K562 (cell line): ENCODE measurements at regions not wholly inside any gene's neighbourhood (a gene's known extent, or its start where the extent isn't known, plus 50 kb on each side); places are given as distances from the start of the nearest gene placed in this dataset.
A peak's percentile ranks its signal among the peaks of the same experiment; 100 is the strongest.

Experiments
- ATAC-seq: fragments of 200-7000 bp; cut with Tn5 transposase; 3 replicates; pipeline ENCODE4 v1.9.1; 2020; ENCODE audit warnings: moderate library complexity
- BruUV-seq: library from RNA; stranded (reverse); fragments of 400-500 nt; replicated peaks from 2 replicates; lab custom pipeline; 2021; lab: Mats Ljungman, UMichigan
- CTCF ChIA-PET: fragments of 300-600 bp; formaldehyde crosslinking; extraction: SDS; loops from one replicate; lab custom pipeline; 2021; ENCODE audit warnings: low intra/inter-chr PET ratio; lab: Yijun Ruan, JAX
- POLR2A ChIA-PET: fragments of 300-600, 350-650 bp; sonication (Branson Sonifier 250); formaldehyde crosslinking; extraction: SDS; loops from one replicate; lab custom pipeline; 2021; ENCODE audit warnings: antibody characterized with exemption, inconsistent platforms; lab: Yijun Ruan, JAX
- DNase-seq, 4 experiments: peaks; one replicate each; pipeline versions ENCODE4 v3.0.0 to v3.0.0-alpha.2; 2011 to 2018; ENCODE audit warnings: low spot score in 3 of 4, mixed read lengths in 3 of 4; ENCODE audit errors: extremely low read depth in 1 of 4
- FAIRE-seq: peaks from 2 replicates; lab custom pipeline; 2011; peaks lifted over from hg19 to GRCh38; lab: Jason Lieb, UNC
- H2AFZ ChIP-seq: 2 replicates; pipeline ENCODE4 v1.6.0; 2011; ENCODE audit warnings: low read depth, low read length, control low read depth, inconsistent platforms
- H3K27ac ChIP-seq: fragments of 200-600 bp; 3 replicates; pipeline ENCODE4 v1.8.0; 2011; ENCODE audit warnings: low read depth, mild to moderate bottlenecking, control low read depth, inconsistent platforms, low read length, moderate library complexity, mixed read lengths; ENCODE audit errors: extremely low read depth
- H3K27me3 ChIP-seq, 2 experiments: fragments of 300-600 bp in 1 of 2; 2 replicates in 1 of 2; 3 replicates in 1 of 2; pipeline versions ENCODE4 v1.6.0 to v1.8.0; 2011; ENCODE audit warnings: inconsistent platforms in 2 of 2, low read length in 2 of 2, mild to moderate bottlenecking in 1 of 2, mixed read lengths in 1 of 2, moderate library complexity in 1 of 2; ENCODE audit not compliant: control insufficient read depth in 2 of 2, insufficient read depth in 2 of 2
- H3K36me3 ChIP-seq: fragments of 300-600 bp; 3 replicates; pipeline ENCODE4 v1.8.0; 2011; ENCODE audit warnings: mild to moderate bottlenecking, low read length, inconsistent platforms; ENCODE audit not compliant: control insufficient read depth, insufficient read depth
- H3K4me1 ChIP-seq, 2 experiments: fragments of 200-600 bp in 1 of 2; replicated peaks in 1 of 2; 2 replicates in 1 of 2; 3 replicates in 1 of 2; pipeline versions ENCODE4 v1.5.1 to v1.8.0; 2011; ENCODE audit warnings: inconsistent platforms in 2 of 2, low read length in 2 of 2, mild to moderate bottlenecking in 1 of 2, mixed read lengths in 1 of 2, moderate library complexity in 1 of 2; ENCODE audit not compliant: control insufficient read depth in 2 of 2, insufficient read depth in 2 of 2
- H3K4me2 ChIP-seq: 2 replicates; pipeline ENCODE4 v1.6.1; 2011; ENCODE audit warnings: low read length, control low read depth, inconsistent platforms, mixed read lengths; ENCODE audit not compliant: insufficient read depth
- H3K4me3 ChIP-seq: fragments of 200-600 bp; sonication (generic), shearing (Covaris generic); 2 replicates; pipeline ENCODE4 v1.5.1; 2016; ENCODE audit warnings: control low read depth, inconsistent platforms
- H3K79me2 ChIP-seq: fragments of 200-600 bp; 3 replicates; pipeline ENCODE4 v1.8.0; 2011; ENCODE audit warnings: low read length, inconsistent platforms; ENCODE audit not compliant: control insufficient read depth, insufficient read depth
- H3K9ac ChIP-seq, 2 experiments: 2 replicates each; pipeline versions ENCODE4 v1.6.0 to v1.6.1; 2011; ENCODE audit warnings: low read depth in 2 of 2, low read length in 2 of 2, control low read depth in 1 of 2, inconsistent platforms in 1 of 2, mild to moderate bottlenecking in 1 of 2, mixed read lengths in 1 of 2; ENCODE audit not compliant: insufficient read depth in 1 of 2
- H3K9me1 ChIP-seq: one replicate; pipeline ENCODE4 v1.6.0; 2011; ENCODE audit warnings: inconsistent platforms, mild to moderate bottlenecking, low read length, moderate library complexity; ENCODE audit not compliant: control insufficient read depth, insufficient read depth
- H3K9me3 ChIP-seq: replicated peaks from 2 replicates; pipeline ENCODE4 v1.5.1; 2011; ENCODE audit warnings: low read depth, low read length, inconsistent platforms; ENCODE audit not compliant: control insufficient read depth, insufficient read depth
- H4K20me1 ChIP-seq: replicated peaks from 2 replicates; pipeline ENCODE4 v1.6.1; 2011; ENCODE audit warnings: low read length, inconsistent platforms, mixed read lengths; ENCODE audit not compliant: control insufficient read depth, insufficient read depth
- BRCA1 ChIP-seq, 2 experiments: fragments of 450-650 bp in 1 of 2; sonication (generic) in 1 of 2; formaldehyde crosslinking in 1 of 2; IDR thresholded peaks; 2 replicates each; pipeline versions ENCODE4 v1.5.0 to v1.6.1; 2017 to 2020; ENCODE audit warnings: mild to moderate bottlenecking in 1 of 2, missing genetic modification reagents in 1 of 2
- DLX4 ChIP-seq: fragments of 250-450 bp; sonication (Bioruptor Pico); IDR thresholded peaks from 2 replicates; pipeline ENCODE4 v1.6.1; 2021; ENCODE audit warnings: mild to moderate bottlenecking
- GATAD2A ChIP-seq: fragments of 450-650 bp; IDR thresholded peaks from 2 replicates; pipeline ENCODE4 v1.6.1; 2017
- MEIS2 ChIP-seq: fragments of 450-650 bp; IDR thresholded peaks from 2 replicates; pipeline ENCODE4 v1.6.1; 2014; ENCODE audit warnings: mild to moderate bottlenecking; ENCODE audit not compliant: partially characterized antibody
- MTA2 ChIP-seq: fragments of 450-650 bp; IDR thresholded peaks from 2 replicates; pipeline ENCODE4 v1.6.1; 2016; ENCODE audit warnings: low read depth
- MYNN ChIP-seq, 2 experiments: sonication (generic); formaldehyde crosslinking in 1 of 2; IDR thresholded peaks; 2 replicates each; pipeline versions ENCODE4 v1.5.0 to v1.6.1; 2016 to 2020; ENCODE audit warnings: antibody characterized with exemption in 1 of 2, missing genetic modification reagents in 1 of 2
- NR2F6 ChIP-seq: fragments of 450-650 bp; formaldehyde crosslinking; IDR thresholded peaks from 2 replicates; pipeline ENCODE4 v1.4.0; 2020; ENCODE audit warnings: mild to moderate bottlenecking
- SFPQ ChIP-seq: fragments of 200-400 bp; formaldehyde crosslinking; IDR thresholded peaks from 2 replicates; pipeline ENCODE4 v1.6.1; 2017; ENCODE audit warnings: mild to moderate bottlenecking, low read depth, low read length, moderate library complexity
- SIN3A ChIP-seq, 2 experiments: fragments of 150-350 bp in 1 of 2; IDR thresholded peaks; 2 replicates each; pipeline ENCODE4 v1.6.1; 2011 to 2016; ENCODE audit warnings: borderline replicate concordance in 2 of 2, low read depth in 2 of 2, low read length in 2 of 2, mild to moderate bottlenecking in 2 of 2, moderate library complexity in 2 of 2; ENCODE audit not compliant: control insufficient read depth in 1 of 2
- STAG1 ChIP-seq: sonication (generic); formaldehyde crosslinking; IDR thresholded peaks from 2 replicates; pipeline ENCODE4 v1.5.0; 2020; ENCODE audit warnings: missing genetic modification reagents, borderline replicate concordance
- ZBTB1 ChIP-seq: sonication (generic); formaldehyde crosslinking; IDR thresholded peaks from 2 replicates; pipeline ENCODE4 v1.8.1; 2023; ENCODE audit warnings: missing genetic modification reagents, low read depth, mild to moderate bottlenecking, borderline replicate concordance
- ZNF311 ChIP-seq: fragments of 250-450 bp; sonication (Bioruptor Pico); IDR thresholded peaks from 2 replicates; pipeline ENCODE4 v1.4.0; 2020; ENCODE audit warnings: mild to moderate bottlenecking, moderate library complexity
- WGBS: fragments of 100-300 bp; shearing (Covaris generic); methylation state at CpG from one replicate; pipeline ENCODE4 v1.1.6; 2016; ENCODE audit warnings: low coverage, mixed read lengths; ENCODE audit not compliant: insufficient coverage; ENCODE audit errors: missing lambda C conversion rate; 5-methylcytosine and 5-hydroxymethylcytosine counted together
- in situ Hi-C: fragments of 300-500 bp; cut with MboI; formaldehyde crosslinking; loops from 4 replicates; pipeline ENCODE4 v1.15.0; 2018; ENCODE audit warnings: inconsistent platforms, mixed read lengths
- intact Hi-C: fragments of 100-400 bp; cut with micrococcal nuclease; formaldehyde crosslinking; loops from 2 replicates; pipeline ENCODE4 v1.14.2; 2022
- TF ChIP-seq, protein P1 (sequence below): IDR thresholded peaks from 2 replicates; pipeline ENCODE4 v1.6.1; 2012; ENCODE audit warnings: low read depth, low read length, improper control_type of control experiment, borderline replicate concordance

DNA sequence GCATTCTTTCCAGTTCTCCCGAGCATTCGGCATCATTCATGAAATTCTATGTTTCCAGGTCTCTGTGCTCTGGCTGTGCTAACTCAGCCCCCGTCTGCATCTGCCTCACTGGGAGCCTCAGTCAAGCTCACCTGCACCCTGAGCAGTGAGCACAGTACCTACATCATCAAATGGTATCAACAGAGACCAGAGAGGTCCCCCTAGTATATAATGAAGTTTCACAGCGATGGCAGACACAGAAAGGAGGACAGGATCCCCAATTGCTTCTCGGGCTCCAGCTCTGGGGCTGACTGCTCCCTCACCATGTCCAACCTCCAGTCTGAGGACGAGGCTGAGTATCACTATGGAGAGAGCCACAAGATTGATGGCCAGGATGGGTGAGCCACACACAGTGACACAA lies 52.8 kb upstream of the IGLL5 start (continued):
- TF ChIP-seq DLX4 (CRISPR knock-in tag) (no peak), NR2F6 (CRISPR knock-in tag) (no peak), SIN3A (IDR thresholded peaks at IDR 0.05; ENCODE audit: borderline replicate concordance in 2 of 2, control insufficient read depth in 1 of 2, low read depth in 2 of 2, low read length in 2 of 2) (no peak), GATAD2A (no peak), ZNF311 (no peak), BRCA1 (IDR thresholded peaks at IDR 0.05) (no peak), BRCA1 (CRISPR knock-in tag; IDR thresholded peaks at IDR 0.05) (0 out of 2 replicates have a peak, but pooled peaks have one; percentile 92)
- TF ChIP-seq, protein P1, sequence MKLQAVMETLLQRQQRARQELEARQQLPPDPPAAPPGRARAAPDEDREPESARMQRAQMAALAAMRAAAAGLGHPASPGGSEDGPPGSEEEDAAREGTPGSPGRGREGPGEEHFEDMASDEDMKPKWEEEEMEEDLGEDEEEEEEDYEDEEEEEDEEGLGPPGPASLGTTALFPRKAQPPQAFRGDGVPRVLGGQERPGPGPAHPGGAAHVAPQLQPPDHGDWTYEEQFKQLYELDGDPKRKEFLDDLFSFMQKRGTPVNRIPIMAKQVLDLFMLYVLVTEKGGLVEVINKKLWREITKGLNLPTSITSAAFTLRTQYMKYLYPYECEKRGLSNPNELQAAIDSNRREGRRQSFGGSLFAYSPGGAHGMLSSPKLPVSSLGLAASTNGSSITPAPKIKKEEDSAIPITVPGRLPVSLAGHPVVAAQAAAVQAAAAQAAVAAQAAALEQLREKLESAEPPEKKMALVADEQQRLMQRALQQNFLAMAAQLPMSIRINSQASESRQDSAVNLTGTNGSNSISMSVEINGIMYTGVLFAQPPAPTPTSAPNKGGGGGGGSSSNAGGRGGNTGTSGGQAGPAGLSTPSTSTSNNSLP, result no peak

GRCh38 chr22:22835242-22835641 lies 52.4 kb upstream of the IGLL5 start:
- no peaks in the 10 kb centered on the region for H3K79me2 ChIP-seq
- H4K20me1 ChIP-seq, result 0 out of 2 replicates have a peak, but pooled peaks cover 7% of the 10 kb centered on the region
- no peaks in the 10 kb centered on the region for H3K36me3 ChIP-seq
- no peak for DNase-seq
- no peak overlapping the region for H3K4me2 ChIP-seq
- intact Hi-C loops, result no loop called here
- H3K4me3 ChIP-seq, result no peak overlapping the region
- in situ Hi-C loops, result no loop called here
- peak; percentile 27 for ATAC-seq
- ChIA-PET CTCF (interaction anchor here (1.1 kb wide), 1 partner anchor 18 kb away, joined by 3 read pairs; no protein-coding TSS in a partner anchor), POLR2A (interaction anchor here (1.1 to 4.2 kb wide), 8 partner anchors 8 to 132 kb away, joined by 3 to 19 read pairs (median 6); no protein-coding TSS in a partner anchor)
- H3K4me1 ChIP-seq, result peaks cover 0 to 7% of the 10 kb centered on the region in 2 experiments; a peak in 1 of 5 replicates
- WGBS, result 2% methylated on average over 4 of the region's 4 CpGs
- H3K9me1 ChIP-seq, result peaks cover 3% of the 10 kb centered on the region
- H3K27me3 ChIP-seq, result peaks cover 25 to 33% of the 10 kb centered on the region in 2 experiments
- H3K9me3 ChIP-seq, result no peaks in the 10 kb centered on the region
- FAIRE-seq, result no peak
- no peak overlapping the region for H3K27ac ChIP-seq
- H3K9ac ChIP-seq, result no peak overlapping the region
- no TSS peak for BruUV-seq
- H2AFZ ChIP-seq, result no peak overlapping the region
- TF ChIP-seq STAG1, result 0 out of 2 replicates have a peak, but pooled peaks have one; percentile 21
- TF ChIP-seq MYNN (IDR thresholded peaks at IDR 0.05), result no peak
- peak; percentile 51; the same call in 1 of the 2 replicates for TF ChIP-seq MYNN (CRISPR knock-in tag; IDR thresholded peaks at IDR 0.05)
- TF ChIP-seq ZBTB1, result peak; percentile 69; the same call in 1 of the 2 replicates
- TF ChIP-seq MTA2, result no peak
- TF ChIP-seq MEIS2, result no peak
- TF ChIP-seq SFPQ, result no peak
